Stimulated activated CD4-positive, alpha-beta T cell treated with anti-CD3 and anti-CD28 coated beads, TNF-alpha, amount 100 ng/mL, for 48 hours (primary cell): ENCODE measurements at regions not wholly inside any gene's neighbourhood (a gene's known extent, or its start where the extent isn't known, plus 50 kb on each side); places are given as distances from the start of the nearest gene placed in this dataset.

Experiments used
- DNase-seq, 3 donors: peaks; one replicate each; pipeline ENCODE4 v3.0.0-alpha.2; 2020; ENCODE audit warnings: low read depth in 3 of 3

DNA sequence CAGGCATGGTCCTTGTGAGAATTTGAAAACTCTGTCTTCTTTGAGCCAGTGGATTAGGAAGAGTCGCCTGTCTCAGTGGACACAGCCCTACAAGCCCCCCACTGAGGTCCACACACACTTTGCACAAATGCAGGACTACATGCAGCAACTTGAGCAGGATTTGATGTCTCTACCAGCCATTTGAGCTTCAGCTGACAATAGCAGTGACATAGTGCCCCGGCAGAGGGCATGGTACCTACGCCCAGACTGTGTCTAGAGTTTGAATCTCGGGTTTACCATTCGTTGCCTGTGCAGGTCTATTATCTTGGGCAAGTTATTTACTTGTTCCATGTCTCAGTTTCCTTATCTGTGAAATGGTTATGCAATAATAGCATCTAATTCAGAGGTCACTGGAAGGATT, 580.1 kb downstream of the TFAP2B start:
- DNase-seq: no peak

DNA sequence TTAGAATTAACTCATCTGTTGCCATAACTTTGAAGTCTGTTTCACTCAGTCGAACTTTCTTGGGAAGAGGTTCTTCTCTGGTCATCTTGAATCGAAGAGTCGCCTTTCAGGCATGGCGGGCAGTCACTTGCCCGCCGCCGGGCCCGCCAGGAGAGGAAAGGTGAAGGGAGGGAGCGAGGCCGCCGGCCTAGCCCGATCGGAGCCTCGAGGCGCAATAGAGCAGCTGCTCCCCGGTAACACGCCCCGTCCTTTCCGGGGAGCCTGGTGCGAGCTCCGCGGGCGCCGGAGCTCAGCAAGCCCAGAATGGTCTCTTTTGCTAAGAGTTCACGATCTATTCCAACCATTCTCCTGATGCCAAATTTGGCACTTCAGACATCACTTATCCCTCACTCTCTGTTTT, 591.8 kb downstream of the TFAP2B start:
- DNase-seq: no peak

DNA sequence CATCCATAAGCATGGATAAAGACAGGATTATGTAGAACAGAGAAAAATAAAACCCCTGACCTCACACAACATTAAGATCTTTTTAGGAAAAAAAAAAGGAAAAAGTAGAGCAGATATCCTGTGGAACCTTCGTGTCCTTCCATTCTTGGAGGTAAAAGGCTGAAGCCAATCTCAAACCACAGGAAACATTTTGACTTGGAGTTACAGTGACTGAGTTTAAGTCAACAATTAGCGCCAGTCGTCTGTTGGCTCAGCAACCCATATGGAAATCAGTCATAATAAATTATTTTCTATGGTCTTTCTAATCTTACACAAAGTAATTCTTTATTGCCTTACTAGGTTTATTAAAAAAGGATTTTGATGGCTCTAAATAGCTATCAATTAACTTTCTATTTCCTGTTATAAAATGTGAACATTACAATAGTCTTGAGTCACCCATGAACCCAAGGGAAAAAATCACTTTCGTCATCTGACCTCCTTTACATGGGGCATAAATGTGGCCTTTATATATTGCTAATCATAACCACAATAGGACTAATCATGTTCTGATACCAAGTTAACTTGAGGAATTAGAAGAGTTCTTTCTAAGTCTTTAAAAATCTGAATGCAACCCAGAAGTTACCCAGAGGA, 592.9 kb downstream of the TFAP2B start:
- no peak for DNase-seq

DNA sequence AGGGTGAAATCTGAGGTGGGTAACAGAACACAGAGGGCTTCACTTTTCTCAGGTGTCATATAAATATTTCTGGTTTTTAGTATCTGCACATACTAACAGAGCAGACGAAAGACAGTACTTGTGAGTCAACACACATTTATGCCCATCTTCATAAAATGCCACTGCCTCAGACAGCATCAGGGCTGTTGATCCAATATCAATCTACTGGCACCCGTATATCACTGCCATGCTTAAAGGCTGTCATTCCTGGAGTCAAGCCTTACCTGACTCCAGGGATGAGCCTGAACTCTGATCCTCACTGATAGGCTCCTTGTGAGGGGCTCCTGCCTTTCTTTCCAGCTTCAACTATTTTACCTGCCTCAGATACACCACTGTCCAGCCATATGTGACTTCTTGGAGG, 595.7 kb downstream of the TFAP2B start:
- no peak for DNase-seq

DNA sequence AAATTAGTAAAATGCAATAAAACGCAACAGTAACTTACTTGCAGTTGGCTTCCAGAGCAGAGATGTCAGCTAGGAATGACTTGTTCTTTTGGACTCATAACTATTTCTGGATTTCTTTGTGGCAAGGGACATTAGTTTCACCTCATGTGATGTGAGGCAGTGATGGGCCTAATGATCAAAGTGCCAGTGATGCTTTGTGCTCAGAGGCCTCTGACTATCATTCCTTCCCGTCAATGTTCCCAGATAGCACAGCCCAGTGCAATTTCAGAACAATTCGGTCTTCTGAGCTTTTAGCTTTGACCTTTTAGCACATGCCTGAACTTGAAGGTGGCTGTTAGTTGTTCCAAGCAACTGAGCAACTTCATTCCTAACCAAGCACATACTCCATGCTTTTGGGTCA, 596.8 kb downstream of the TFAP2B start:
- no peak for DNase-seq

DNA sequence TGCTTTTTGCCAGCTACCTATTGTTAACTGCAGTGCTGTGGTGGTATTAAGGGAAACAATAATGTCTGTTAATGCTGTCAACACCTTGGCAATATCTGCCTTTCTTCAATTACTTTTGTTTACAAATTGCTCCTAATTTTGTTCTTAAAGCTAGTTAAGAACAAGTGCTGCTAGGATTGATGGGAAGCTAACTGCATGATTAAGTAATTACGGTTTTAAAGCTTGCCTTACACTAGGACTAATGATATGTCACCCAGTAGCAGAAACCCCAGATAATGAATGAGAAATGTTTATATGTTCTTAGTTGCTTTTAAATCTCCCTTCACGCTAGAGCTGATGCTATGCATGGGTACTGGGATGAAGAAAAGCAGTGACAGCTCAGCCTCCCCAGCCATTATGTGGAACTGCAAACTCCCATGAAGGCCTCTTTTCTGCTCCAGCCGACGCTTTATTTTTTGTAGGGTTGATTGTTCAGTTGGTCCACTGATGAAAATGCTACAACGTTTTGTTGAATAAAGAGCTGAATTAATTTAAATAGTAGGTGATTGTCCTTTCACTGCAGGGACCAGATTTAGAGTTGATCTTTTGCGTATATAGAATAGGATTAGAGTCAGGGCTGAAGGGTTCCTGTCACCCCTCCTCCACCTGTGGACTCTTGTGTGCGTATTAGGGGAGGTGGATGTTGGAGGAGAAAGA, 610.5 kb downstream of the TFAP2B start:
- no peak for DNase-seq

DNA sequence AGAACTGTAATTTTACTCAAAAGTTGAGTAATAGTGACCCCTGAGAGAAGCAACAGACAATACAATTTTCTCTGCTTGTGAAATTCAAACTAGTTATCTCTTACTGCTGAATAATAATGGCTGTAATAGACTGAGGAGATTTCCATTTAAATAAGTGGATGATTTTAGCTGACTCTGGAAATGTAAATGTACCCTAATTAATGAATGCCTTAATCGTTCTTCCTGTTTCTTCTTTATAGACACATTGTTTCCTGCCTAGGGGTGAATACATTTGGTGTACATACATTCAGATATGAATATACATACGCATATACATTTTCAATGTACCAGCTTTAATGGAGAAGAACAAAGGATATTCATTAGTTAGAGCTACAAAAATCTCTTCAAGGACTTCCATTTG, 611.9 kb downstream of the TFAP2B start:
- no peak for DNase-seq

DNA sequence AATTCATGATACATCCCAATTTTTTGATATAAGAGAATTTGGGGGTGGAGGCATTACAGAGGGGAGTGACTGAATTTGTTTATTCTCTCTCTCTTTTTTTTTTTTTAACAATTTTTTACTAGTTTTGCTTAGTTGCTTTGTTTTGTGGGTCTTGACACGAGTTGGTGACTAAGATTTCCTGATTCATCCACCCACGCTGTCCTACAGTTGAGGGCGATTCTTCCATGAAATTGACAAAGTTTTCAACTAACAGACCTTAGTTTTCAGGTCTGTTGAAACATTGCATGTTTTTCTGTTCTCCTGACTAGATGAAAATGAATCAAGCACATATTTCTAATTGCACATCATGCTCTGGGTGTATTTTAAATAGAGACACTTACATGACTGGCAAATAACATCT, 613.8 kb downstream of the TFAP2B start:
- no peak for DNase-seq

DNA sequence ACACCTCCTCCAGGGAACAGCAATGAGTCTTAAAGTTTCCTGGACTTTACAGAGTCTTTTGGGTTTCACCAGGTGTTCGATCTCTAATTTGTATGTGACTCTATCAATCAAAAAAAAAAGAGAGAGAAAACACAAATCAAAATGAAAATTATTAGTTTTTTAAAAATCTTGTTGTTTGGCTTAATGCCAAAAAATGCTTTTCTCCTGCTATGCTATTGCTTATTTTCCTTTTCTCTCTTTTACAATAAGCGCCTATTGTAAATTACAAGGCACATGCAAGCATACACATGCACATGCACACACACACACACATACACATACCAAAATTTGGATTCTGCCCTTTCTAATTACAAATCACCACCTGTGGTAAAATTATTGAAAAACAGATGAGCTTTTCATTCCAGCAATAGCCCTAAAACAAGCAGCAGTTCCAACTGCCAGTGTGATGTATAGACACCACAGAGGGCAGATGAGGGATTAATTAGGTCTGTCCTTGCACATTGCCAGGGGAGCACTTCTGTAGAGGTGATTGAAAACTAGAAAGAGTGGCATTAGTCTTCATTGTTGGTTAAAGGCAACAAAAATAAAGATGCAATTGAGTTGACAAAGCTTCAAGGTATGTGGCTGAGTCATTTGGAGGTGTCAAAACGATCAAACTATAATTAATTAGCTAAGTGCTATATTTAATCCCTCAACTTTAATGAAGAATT, 631.7 kb downstream of the TFAP2B start:
- DNase-seq: no peak

DNA sequence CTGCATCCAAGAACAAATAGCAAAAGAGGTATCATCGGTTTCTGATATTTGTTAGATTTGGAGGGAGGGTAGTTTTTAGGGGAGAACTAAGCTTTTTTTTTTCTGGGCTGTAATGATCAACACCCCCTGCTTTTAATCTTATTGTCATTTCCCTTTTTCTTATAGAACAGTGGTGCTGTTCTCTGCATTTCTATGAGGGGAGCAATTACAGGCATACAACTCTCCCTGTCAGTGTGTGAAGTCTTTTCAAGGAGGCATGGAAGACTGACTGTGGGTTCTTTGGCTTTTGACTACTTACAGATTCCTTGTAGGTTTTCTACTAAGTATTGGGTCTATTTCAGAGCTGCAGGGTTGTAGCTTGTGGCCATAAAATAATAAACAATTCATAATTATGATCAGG, 632.3 kb downstream of the TFAP2B start:
- no peak for DNase-seq

DNA sequence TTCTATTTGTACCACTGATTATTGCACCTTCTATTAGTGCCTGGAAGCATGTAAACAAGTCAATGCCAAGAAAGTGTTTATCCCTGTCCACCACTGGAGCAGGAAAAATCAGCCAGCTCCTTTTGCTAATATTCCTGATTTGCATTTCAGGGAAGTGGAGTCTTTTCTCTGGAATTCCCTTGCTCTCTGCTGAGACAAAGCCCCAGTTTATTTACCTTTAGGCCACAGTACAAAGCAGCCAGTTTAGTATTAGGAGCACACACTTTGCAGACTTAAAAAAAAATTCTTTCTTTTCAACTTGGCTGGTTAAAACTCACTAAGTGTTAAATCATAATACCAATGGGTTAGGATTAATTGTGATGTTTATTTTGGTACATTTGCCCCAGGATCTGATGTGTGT, 631.1 kb downstream of the PKHD1 start:
- DNase-seq: no peak

DNA sequence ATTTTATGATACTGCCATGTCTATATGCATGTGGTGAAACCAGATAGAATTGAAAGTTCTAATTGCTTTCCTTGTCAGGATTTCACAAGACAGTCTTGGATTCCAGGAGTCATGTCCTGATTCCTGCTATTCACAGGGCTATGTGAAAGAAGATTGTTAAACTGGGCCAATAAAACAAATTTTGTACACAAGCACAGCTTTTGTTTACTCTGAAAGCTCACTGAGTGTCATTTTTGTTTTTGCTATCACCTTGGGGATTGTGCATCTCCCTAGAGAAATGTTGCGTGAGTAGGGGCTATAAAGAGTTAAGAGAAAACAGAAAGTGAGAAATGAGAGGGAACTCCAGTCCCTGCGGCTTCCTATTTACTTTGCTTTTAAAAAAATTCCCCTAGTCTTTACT, 627.5 kb downstream of the PKHD1 start:
- no peak for DNase-seq

DNA sequence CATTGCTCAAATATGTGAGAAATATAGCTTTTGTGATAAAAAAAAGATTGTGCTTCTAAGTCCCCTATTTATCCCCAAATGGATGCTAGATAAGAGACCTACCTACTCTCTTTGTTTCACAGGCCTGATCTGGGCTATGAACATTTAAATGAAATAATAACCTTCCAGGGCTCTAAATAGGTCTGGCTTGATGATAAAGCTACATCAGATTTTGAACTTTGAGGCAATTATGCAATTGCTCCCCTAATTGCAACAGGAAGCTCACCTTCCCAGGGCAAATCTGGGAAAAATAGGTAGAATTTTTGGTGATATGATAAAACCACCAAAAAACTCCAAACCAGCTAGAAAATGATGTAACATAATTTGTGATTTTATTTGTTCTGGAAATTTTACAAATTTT, 624.5 kb downstream of the PKHD1 start:
- no peak for DNase-seq

DNA sequence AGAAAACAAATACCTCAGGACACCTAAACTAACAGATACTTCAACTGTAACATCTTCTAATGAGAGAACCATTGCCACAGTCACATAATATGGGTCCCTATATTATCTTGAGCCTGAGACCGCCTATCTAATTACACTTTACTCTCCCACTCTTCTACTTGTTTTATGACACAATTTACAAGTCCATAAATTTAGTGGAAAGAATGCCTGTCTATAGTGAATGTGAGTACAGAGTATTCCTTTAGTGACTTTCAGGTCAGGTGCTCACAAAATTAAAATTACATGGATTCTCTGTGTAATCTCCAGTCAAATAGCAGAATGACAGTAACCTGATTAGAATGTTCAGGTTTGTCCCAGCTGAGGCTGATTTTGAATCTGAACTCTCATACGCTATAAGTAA, 624.1 kb downstream of the PKHD1 start:
- no peak for DNase-seq

DNA sequence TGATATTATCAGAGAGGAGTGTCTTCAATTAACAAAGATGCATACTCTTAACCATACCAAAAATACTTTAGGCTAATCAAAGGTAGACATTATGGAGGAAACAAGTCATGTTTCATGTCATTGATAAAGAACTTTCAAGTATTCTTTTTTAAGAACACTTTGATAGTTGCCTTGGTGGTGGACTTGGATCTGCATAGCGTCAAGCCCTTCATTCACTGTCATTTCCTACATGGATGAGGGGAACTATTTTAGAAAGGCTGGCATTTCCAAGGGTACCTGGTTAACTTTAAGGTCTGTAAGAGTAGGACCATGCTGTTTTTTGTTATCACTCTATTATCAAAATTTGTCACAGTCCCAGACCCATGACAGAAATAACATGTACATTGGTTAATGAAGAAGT, 622.5 kb downstream of the PKHD1 start:
- DNase-seq: no peak

DNA sequence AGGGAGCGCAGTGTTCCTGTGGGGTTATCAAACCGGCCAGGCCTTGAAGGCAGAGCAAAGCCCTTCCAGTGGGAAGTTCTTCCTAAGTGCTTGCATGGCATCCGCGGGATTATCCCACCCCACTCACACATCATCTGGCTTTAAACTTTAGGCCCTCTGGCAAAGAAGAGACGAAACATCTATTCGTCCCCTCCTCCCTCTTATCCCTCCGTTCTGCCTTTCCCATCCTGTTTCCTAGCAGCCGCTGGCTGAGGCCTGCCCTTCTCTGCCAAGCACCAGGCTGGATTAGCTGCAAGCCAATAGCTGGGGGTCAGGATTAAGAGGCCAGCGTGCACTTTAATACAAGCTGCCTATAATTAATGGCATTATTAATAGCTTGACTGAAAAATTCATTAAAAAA, 621.0 kb downstream of the PKHD1 start:
- no peak for DNase-seq

DNA sequence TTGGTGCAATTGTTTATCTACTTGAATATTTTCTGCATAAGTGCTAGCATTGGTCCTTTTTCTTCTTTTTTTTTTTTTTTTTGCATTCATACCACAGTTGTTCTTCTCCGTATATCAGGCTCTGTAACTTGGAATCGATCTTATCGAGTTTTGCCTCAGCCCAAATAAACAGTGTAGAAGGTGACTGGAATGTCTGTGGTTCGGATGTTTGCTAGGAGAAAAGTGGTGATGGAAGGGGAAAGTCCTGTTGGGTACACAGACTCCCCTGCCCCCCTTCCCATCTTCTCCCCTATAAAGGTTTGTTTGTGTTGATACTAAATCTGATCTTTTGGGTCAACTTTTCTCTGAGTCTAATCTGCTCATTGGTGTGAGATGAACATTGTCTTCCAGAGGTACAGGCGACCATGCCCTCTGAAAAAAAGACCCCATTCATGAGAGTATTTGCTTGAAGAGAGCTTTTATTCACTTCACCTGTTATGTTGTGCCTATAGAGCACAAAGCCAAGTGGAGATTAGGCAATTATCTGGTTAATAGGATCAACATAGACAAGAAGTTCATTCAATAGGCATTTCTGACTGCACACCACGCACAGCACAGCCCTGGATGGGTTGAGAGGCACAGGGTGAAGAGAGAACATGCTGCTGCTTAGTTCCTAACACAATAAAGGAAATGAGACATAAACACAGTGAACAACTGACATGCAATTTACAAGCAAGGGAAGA, 620.0 kb downstream of the PKHD1 start:
- DNase-seq: no peak

DNA sequence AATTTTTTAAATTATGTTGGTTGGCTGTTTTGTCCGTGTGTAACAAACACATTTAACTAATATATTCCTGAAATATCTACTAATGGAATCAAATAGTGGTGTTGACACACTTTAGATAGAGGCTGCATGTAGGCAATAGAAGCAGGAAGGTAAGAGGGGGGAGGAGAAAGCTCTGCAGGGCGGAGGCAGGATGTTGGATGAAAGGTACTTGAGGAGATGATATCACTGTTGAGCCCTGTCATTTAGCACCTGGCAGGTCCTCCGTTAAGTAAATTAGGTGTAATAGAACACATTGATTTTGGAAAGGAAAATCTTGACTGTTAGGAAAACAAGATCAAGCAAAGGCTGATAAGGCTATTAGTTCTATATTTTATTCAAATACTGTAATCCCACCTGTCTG, 618.7 kb downstream of the PKHD1 start:
- no peak for DNase-seq

DNA sequence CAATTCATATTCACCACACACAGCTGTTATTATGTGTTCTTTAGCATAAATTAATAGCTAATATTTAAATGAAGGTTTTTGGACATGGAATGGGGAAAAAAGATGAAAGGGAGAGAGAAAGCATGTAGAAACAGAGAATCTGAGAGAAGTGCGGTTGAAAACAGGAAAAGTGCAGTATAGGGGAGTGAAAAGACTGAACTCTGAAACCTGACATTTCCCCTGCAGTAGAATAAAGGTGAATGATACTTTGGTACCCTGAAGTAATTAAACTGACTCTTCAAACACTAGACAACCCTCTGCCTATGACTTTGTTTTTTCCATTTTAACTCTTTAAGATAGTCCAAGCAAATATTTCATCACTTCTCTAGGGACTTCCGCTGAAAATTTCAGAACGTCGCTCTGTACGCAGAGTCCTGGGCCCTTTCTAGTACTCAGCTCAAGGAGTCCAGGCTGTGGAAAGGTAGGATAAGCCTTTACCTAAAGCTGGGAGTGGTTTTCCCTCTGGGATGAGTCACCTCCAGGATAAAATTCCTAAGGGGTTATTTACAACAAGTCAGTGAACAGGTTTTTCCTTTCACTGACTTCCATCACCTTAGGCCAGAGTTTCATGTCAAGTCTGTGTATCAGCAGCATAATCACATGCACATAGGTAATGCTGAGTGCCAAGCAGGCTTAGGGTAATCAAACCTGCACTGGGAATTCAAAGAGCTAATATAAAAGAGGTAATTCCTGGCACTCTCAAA, 614.5 kb downstream of the PKHD1 start:
- DNase-seq: no peak

DNA sequence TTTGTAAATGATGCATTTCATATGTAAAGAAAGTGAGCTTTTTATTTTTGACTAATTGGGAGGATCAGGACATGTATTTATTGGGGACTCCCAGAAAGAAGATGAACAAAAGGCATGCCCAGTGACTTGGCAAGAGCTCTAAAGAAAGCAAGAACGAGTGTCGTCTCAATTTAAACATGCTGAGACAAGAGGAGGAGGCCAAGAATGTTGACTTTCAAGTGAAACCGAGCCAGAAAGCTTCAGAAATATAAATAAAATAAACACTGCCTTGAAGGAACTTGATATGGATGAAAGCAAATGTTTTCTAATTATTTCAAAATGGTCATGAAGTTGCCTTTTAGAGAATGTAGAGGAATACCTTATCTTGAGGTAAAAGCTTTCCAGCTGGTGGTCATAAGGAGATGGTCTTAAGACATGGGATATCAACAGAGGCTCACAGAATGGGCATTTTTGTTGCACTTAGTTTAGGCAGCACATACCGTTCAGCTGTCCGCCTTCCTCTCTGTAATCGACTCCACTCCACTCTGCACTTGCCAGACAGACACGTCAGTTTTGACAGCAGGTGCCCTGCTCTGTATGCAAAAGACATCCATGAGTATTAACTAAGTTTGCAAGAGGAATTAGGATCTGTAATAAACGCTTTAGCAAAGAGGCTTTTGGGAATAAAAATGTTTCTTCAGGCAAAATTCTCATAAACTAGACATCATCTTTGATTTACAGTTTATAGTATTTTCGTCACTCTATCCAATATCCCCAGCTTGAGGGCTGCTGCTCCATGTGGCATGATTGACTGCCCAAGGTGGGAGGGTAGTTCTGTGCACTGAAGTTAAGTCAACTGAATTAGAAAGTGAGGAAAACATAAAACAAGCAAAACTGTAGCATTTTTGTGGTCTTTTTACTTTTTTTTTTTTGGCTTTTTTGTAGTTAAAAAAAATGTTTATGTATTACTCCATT, 613.1 kb downstream of the PKHD1 start:
- DNase-seq: no peak
